Upper lobe of right lung (tissue), 1 donor: ENCODE measurements at regions not wholly inside any gene's neighbourhood (a gene's known extent, or its start where the extent isn't known, plus 50 kb on each side); places are given as distances from the start of the nearest gene placed in this dataset.

ENCODE experiments used
- ATAC-seq: fragments of 200-7000 bp; cut with Tn5 transposase; one replicate; pipeline ENCODE4 v1.9.1; 2020; ENCODE audit warnings: mild to moderate bottlenecking, moderate library complexity
- DNase-seq: peaks from one replicate; pipeline ENCODE4 v3.0.0-alpha.2; 2020
- H3K27ac ChIP-seq: fragments of 200-600 bp; one replicate; pipeline ENCODE4 v1.8.0; 2022
- H3K27me3 ChIP-seq: fragments of 200-600 bp; one replicate; pipeline ENCODE4 v1.8.0; 2022; ENCODE audit warnings: mild to moderate bottlenecking
- H3K36me3 ChIP-seq: fragments of 200-600 bp; one replicate; pipeline ENCODE4 v1.8.0; 2022
- H3K4me1 ChIP-seq: fragments of 200-600 bp; one replicate; pipeline ENCODE4 v1.8.0; 2022
- H3K4me3 ChIP-seq: fragments of 200-600 bp; one replicate; pipeline ENCODE4 v1.8.0; 2022; ENCODE audit warnings: mild to moderate bottlenecking
- H3K9me3 ChIP-seq: fragments of 200-600 bp; one replicate; pipeline ENCODE4 v1.8.0; 2022
- intact Hi-C: fragments of 100-400 bp; cut with DNase I; formaldehyde crosslinking; loops from one replicate; pipeline ENCODE4 v1.11.0; 2022
- TF ChIP-seq, protein P1 (sequence below): fragments of 200-600 bp; IDR thresholded peaks from one replicate; pipeline ENCODE4 v1.8.0; 2022; ENCODE audit warnings: antibody characterized with exemption
- donor health status: DM: no; HTN: yes; CAD: no; lungs with severe emphysema.

DNA sequence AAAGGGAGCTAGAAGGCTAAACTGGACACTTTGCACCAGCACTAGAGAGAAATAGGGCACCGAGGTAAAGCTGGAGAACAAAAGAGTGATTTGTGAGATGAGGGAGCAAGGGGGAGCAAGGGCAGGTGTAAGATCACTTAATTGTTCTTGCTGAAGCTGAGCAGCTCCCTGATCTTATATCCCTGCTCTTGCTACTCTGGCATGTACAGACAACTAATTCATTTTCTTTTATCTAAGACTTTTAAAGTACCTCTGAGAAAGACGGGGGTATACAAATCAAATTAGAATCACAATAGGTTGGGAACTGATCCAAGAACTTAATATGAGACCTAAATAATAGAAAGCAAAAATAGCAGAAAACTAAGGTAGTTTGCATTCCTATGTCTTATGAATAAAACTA, 381.7 kb upstream of the POU3F2 start:
- H3K27ac ChIP-seq = no peak overlapping the region
- no peaks in the 10 kb centered on the region for H3K27me3 ChIP-seq
- no peaks in the 10 kb centered on the region for H3K9me3 ChIP-seq
- H3K4me1 ChIP-seq = no peaks in the 10 kb centered on the region
- intact Hi-C loops = no loop called here
- TF ChIP-seq, protein P1, sequence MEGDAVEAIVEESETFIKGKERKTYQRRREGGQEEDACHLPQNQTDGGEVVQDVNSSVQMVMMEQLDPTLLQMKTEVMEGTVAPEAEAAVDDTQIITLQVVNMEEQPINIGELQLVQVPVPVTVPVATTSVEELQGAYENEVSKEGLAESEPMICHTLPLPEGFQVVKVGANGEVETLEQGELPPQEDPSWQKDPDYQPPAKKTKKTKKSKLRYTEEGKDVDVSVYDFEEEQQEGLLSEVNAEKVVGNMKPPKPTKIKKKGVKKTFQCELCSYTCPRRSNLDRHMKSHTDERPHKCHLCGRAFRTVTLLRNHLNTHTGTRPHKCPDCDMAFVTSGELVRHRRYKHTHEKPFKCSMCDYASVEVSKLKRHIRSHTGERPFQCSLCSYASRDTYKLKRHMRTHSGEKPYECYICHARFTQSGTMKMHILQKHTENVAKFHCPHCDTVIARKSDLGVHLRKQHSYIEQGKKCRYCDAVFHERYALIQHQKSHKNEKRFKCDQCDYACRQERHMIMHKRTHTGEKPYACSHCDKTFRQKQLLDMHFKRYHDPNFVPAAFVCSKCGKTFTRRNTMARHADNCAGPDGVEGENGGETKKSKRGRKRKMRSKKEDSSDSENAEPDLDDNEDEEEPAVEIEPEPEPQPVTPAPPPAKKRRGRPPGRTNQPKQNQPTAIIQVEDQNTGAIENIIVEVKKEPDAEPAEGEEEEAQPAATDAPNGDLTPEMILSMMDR = no peak
- no peak for DNase-seq
- no peak overlapping the region for H3K4me3 ChIP-seq
- ATAC-seq = no peak
- H3K36me3 ChIP-seq = no peaks in the 10 kb centered on the region

- no peak overlapping the region for H3K27ac ChIP-seq
- DNase-seq (no peak), ATAC-seq (no peak)
- no peaks in the 10 kb centered on the region for H3K27me3 ChIP-seq
- H3K36me3 ChIP-seq = no peaks in the 10 kb centered on the region
- no peaks in the 10 kb centered on the region for H3K9me3 ChIP-seq
- intact Hi-C loops = no loop called here
- TF ChIP-seq, protein P1 = no peak
- H3K4me1 ChIP-seq = no peaks in the 10 kb centered on the region
- H3K4me3 ChIP-seq = no peak overlapping the region
Measured at GRCh38 chr6:98454809-98455322, 379.5 kb upstream of the POU3F2 start.

DNA sequence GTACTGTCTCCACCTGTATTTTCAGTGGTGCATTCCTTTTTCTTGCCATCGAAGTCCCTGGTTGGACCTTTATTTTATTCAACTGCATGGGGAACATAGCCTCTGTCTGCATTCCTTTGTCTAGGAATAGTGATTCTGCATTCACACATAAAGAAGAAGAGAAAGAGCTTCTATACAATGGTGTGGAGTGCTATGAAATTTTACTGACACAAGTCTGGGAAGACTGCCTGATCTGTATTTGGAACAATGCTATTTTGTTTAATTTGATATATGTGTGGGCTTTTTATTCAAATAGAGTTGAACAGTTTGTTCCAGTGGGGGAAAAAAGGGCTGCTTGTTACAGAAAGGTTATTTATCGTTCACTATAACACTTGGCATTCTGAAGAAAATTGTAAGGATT, 375.7 kb upstream of the POU3F2 start:
- Histone ChIP-seq H3K36me3 (no peaks in the 10 kb centered on the region), H3K4me1 (no peaks in the 10 kb centered on the region), H3K4me3 (no peak overlapping the region), H3K27ac (no peak overlapping the region), H3K27me3 (no peaks in the 10 kb centered on the region), H3K9me3 (no peaks in the 10 kb centered on the region)
- intact Hi-C loops = no loop called here
- ATAC-seq = no peak
- TF ChIP-seq, protein P1 = no peak
- DNase-seq = no peak

DNA sequence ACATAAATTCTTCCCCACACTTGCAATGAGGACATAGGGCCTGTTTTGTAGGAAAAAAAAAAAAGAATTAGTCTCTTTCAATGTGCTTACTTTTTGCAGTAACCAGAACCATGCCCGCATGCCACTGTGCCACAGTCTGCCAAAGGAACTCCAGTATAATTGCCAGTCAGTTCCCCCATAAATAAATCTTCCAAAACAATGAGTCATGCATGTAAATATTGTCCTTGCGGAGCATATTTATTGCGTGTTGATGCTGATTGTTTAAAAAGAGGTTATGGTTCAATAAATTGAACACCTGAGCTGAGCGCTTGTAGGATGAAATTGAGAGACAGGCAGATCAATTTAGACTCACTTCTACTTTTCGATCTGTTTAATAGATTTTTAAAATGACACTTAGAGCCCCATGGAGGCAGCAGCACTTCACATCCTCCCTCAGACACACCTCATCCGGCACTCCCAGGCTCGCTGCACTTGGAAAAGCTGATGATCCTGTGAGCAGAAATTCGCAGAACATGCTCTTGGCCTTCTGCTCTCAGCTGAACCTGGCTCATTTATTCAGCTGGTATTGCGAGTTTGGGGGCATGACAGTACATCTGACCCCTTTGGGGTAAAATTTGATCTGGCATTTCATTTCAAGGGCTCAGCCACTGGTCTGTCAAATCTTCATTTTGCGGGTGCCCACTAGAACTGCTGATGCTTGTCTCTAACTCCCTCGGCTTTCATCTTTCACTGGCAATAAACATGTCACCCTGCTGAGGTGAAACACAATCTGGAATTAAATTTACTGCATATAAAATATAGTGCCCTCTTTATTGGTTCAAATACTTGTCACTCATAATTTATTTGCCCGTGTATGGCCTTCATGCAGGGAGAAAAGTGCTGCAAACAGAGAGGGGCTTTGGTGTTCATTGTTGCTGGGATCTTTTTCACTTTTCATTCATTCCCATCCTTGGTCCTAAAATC, 371.1 kb upstream of the POU3F2 start:
- TF ChIP-seq, protein P1 = no peak

DNA sequence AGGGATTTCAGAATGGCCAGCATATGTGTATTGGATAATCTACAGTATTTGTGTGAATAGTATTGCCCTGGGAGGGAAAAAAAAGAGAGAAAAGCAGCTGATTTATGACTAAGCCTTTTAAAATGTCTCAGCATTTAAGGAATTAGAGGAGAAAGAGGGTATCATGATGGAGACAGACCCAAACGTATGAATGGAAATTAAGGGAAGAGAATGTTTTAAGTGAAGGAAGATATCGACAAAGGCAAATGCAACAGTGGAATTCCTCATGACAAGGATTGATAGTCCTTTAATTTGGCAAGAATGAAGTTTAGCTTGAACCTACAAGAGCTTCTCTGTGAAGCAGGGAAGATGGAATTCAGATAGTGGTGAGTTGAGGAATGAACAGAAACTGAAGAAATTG, 367.3 kb upstream of the POU3F2 start:
- ATAC-seq (no peak), DNase-seq (no peak)
- no peaks in the 10 kb centered on the region for H3K27me3 ChIP-seq
- no peak overlapping the region for H3K4me3 ChIP-seq
- no peaks in the 10 kb centered on the region for H3K9me3 ChIP-seq
- intact Hi-C loops = no loop called here
- TF ChIP-seq, protein P1 = no peak
- H3K4me1 ChIP-seq = no peaks in the 10 kb centered on the region
- H3K27ac ChIP-seq = no peak overlapping the region
- H3K36me3 ChIP-seq = no peaks in the 10 kb centered on the region

More for the DNA sequence above, 371.1 kb upstream of the POU3F2 start:
- H3K4me1 ChIP-seq = no peaks in the 10 kb centered on the region
- no peaks in the 10 kb centered on the region for H3K27me3 ChIP-seq
- no peaks in the 10 kb centered on the region for H3K36me3 ChIP-seq
- no peak overlapping the region for H3K27ac ChIP-seq
- no peak for ATAC-seq
- H3K9me3 ChIP-seq = no peaks in the 10 kb centered on the region
- intact Hi-C loops = no loop called here
- no peak overlapping the region for H3K4me3 ChIP-seq
- DNase-seq = no peak
